Endothelial cell of umbilical vein (primary cell): ENCODE measurements at regions not wholly inside any gene's neighbourhood (a gene's known extent, or its start where the extent isn't known, plus 50 kb on each side); places are given as distances from the start of the nearest gene placed in this dataset.

Experiments used
- BruUV-seq: library from RNA; stranded (reverse); fragments of 400-500 nt; replicated peaks from 2 replicates; lab custom pipeline; 2021; lab: Mats Ljungman, UMichigan
- CTCF ChIA-PET: fragments of 300-600, 350-600 bp; sonication (Branson Sonifier 250); formaldehyde crosslinking; loops from one replicate; lab custom pipeline; 2021; ENCODE audit warnings: antibody characterized with exemption, inconsistent platforms; lab: Charles Lee
- POLR2A ChIA-PET: fragments of 300-600, 350-600 bp; sonication (Branson Sonifier 250); formaldehyde crosslinking; loops from one replicate; lab custom pipeline; 2021; ENCODE audit warnings: antibody characterized with exemption, inconsistent platforms; lab: Charles Lee
- DNase-seq: peaks from one replicate; pipeline ENCODE4 v3.0.0-alpha.2; 2011; ENCODE audit warnings: low read depth, low spot score
- FAIRE-seq: peaks from 2 replicates; lab custom pipeline; 2011; peaks lifted over from hg19 to GRCh38; lab: Jason Lieb, UNC
- H2AFZ ChIP-seq: 2 replicates; pipeline ENCODE4 v1.6.0; 2012; ENCODE audit warnings: low read depth, low read length, control low read depth, inconsistent platforms
- H3K27ac ChIP-seq: 2 replicates; pipeline ENCODE4 v1.5.1; 2011; ENCODE audit warnings: low read depth, mild to moderate bottlenecking, control low read depth, low read length, moderate library complexity; ENCODE audit not compliant: insufficient read depth
- H3K27me3 ChIP-seq, 2 experiments: 2 replicates each; pipeline versions ENCODE4 v1.6.0 to v1.6.1; 2011; ENCODE audit warnings: low read length in 2 of 2, mixed read lengths in 1 of 2; ENCODE audit not compliant: control insufficient read depth in 2 of 2, insufficient read depth in 2 of 2
- H3K36me3 ChIP-seq, 2 experiments: 2 replicates in 1 of 2; 3 replicates in 1 of 2; pipeline ENCODE4 v1.5.1; 2011; ENCODE audit warnings: low read length in 2 of 2, mild to moderate bottlenecking in 1 of 2, moderate library complexity in 1 of 2; ENCODE audit not compliant: control insufficient read depth in 2 of 2, insufficient read depth in 2 of 2; ENCODE audit errors: extremely low read depth in 1 of 2
- H3K4me1 ChIP-seq: 3 replicates; pipeline ENCODE4 v1.5.1; 2011; ENCODE audit warnings: mild to moderate bottlenecking, low read length; ENCODE audit not compliant: control insufficient read depth, insufficient read depth; ENCODE audit errors: extremely low read depth
- H3K4me2 ChIP-seq: 2 replicates; pipeline ENCODE4 v1.6.1; 2011; ENCODE audit warnings: low read length, control low read depth, mixed read lengths; ENCODE audit not compliant: insufficient read depth
- H3K4me3 ChIP-seq, 3 experiments: fragments of 200-600 bp in 1 of 3; sonication (generic), shearing (Covaris generic) in 1 of 3; replicated peaks in 1 of 3; 2 replicates each; pipeline ENCODE4 v1.5.1; 2011 to 2016; ENCODE audit warnings: control low read depth in 3 of 3, low read length in 3 of 3, mild to moderate bottlenecking in 2 of 3, inconsistent platforms in 1 of 3, low read depth in 1 of 3, moderate library complexity in 1 of 3; ENCODE audit not compliant: insufficient read depth in 1 of 3
- H3K79me2 ChIP-seq: 2 replicates; pipeline ENCODE4 v1.6.0; 2012; ENCODE audit warnings: low read length, inconsistent platforms; ENCODE audit not compliant: control insufficient read depth, insufficient read depth
- H3K9ac ChIP-seq: replicated peaks from 2 replicates; pipeline ENCODE3; 2011; ENCODE audit warnings: low read length, control low read depth; ENCODE audit not compliant: insufficient read depth; ENCODE audit errors: extremely low read depth
- H3K9me1 ChIP-seq: replicated peaks from 3 replicates; pipeline ENCODE4 v1.6.0; 2011; ENCODE audit warnings: mild to moderate bottlenecking, low read length; ENCODE audit not compliant: control insufficient read depth, insufficient read depth; ENCODE audit errors: extremely low read depth
- H3K9me3 ChIP-seq: replicated peaks from 2 replicates; pipeline ENCODE4 v1.5.1; 2012; ENCODE audit warnings: low read length, inconsistent platforms; ENCODE audit not compliant: control insufficient read depth, insufficient read depth
- H4K20me1 ChIP-seq: replicated peaks from 2 replicates; pipeline ENCODE3; 2011; ENCODE audit warnings: mild to moderate bottlenecking, low read length; ENCODE audit not compliant: control insufficient read depth, insufficient read depth; ENCODE audit errors: extremely low read depth
- CTCF ChIP-seq, 2 donors: IDR thresholded peaks; 1 replicate in 1 of 2; 2 replicates in 1 of 2; pipeline ENCODE4 v1.5.1; 2011; ENCODE audit warnings: low read length in 2 of 2, mild to moderate bottlenecking in 2 of 2, moderate library complexity in 2 of 2, control low read depth in 1 of 2, inconsistent platforms in 1 of 2, low read depth in 1 of 2; ENCODE audit not compliant: insufficient read depth in 1 of 2; ENCODE audit errors: extremely low read depth in 1 of 2
- EZH2 ChIP-seq: IDR thresholded peaks from 2 replicates; pipeline ENCODE4 v1.6.1; 2012; ENCODE audit warnings: borderline replicate concordance, low read depth, mild to moderate bottlenecking, moderate library complexity, low read length, inconsistent platforms; ENCODE audit not compliant: severe bottlenecking
- FOS ChIP-seq: IDR thresholded peaks from 2 replicates; pipeline ENCODE4 v1.6.1; 2011; ENCODE audit warnings: mild to moderate bottlenecking, low read length, moderate library complexity, borderline replicate concordance; ENCODE audit not compliant: insufficient read depth
- GATA2 ChIP-seq: IDR thresholded peaks from 2 replicates; pipeline ENCODE4 v1.7.0; 2011; ENCODE audit warnings: low read depth, mild to moderate bottlenecking, moderate library complexity, mixed read lengths, low read length; ENCODE audit not compliant: insufficient read length, insufficient read depth
- JUN ChIP-seq: IDR thresholded peaks from 2 replicates; pipeline ENCODE4 v1.6.1; 2011; ENCODE audit warnings: borderline replicate concordance, low read depth; ENCODE audit not compliant: insufficient read length, insufficient read depth
- MAX ChIP-seq: IDR thresholded peaks from 2 replicates; pipeline ENCODE4 v1.6.1; 2011; ENCODE audit not compliant: insufficient read depth, insufficient read length
- MYC ChIP-seq: IDR thresholded peaks from one replicate; pipeline ENCODE4 v1.6.1; 2011; ENCODE audit warnings: mild to moderate bottlenecking, low read depth, low read length
- POLR2A ChIP-seq: IDR thresholded peaks from 2 replicates; pipeline ENCODE4 v1.6.1; 2012; ENCODE audit warnings: low read depth, mild to moderate bottlenecking, control low read depth, low read length
- POLR2AphosphoS5 ChIP-seq: IDR thresholded peaks from 2 replicates; pipeline ENCODE4 v1.6.1; 2012; ENCODE audit warnings: low read depth, mild to moderate bottlenecking, control low read depth, low read length, moderate library complexity; ENCODE audit not compliant: insufficient read depth
- dilution Hi-C: fragments of 300-500 bp; cut with MboI; formaldehyde crosslinking; loops from one replicate; pipeline ENCODE4 v1.15.0; 2019; ENCODE audit warnings: low sequenced_read_pairs; ENCODE audit not compliant: extremely low pct_ligation_motif_present
- intact Hi-C: fragments of 100-400 bp; cut with micrococcal nuclease; formaldehyde crosslinking; loops from one replicate; pipeline ENCODE4 v1.10.0; 2022

- POLR2A ChIA-PET: no interaction called here
- CTCF ChIA-PET: no interaction called here
- TF ChIP-seq CTCF (IDR thresholded peaks at IDR 0.05; ENCODE audit: extremely low read depth in 1 of 2, insufficient read depth in 1 of 2, low read depth in 1 of 2, low read length in 2 of 2) (no peak), POLR2AphosphoS5 (no peak), JUN (no peak), POLR2A (no peak), FOS (no peak), MAX (no peak), GATA2 (no peak), EZH2 (no peak), MYC (no peak)
- Histone ChIP-seq H3K27me3 (no peaks in the 10 kb centered on the region), H3K27ac (no peak overlapping the region), H3K4me2 (no peak overlapping the region), H3K9ac (no peak overlapping the region), H3K4me3 (no peak overlapping the region), H3K79me2 (no peaks in the 10 kb centered on the region), H2AFZ (no peak overlapping the region), H3K9me1 (no peaks in the 10 kb centered on the region), H3K4me1 (no peaks in the 10 kb centered on the region), H3K9me3 (no peaks in the 10 kb centered on the region), H4K20me1 (no peaks in the 10 kb centered on the region), H3K36me3 (no peaks in the 10 kb centered on the region)
- BruUV-seq: no TSS peak
- DNase-seq (no peak), FAIRE-seq (no peak)
- dilution Hi-C loops: no loop called here
- intact Hi-C loops: no loop called here
Observed at GRCh38 chr16:17683281-17683680, 212.5 kb upstream of the XYLT1 start.
